K562 (cell line): ENCODE measurements at regions not wholly inside any gene's neighbourhood (a gene's known extent, or its start where the extent isn't known, plus 50 kb on each side); places are given as distances from the start of the nearest gene placed in this dataset.

Experiments
- LCOR ChIP-seq: sonication (generic); formaldehyde crosslinking; IDR thresholded peaks from 2 replicates; pipeline ENCODE4 v1.8.0; 2022; ENCODE audit warnings: mild to moderate bottlenecking, missing genetic modification reagents
- LEF1 ChIP-seq: fragments of 450-650 bp; IDR thresholded peaks from 2 replicates; pipeline ENCODE4 v1.6.1; 2016; ENCODE audit warnings: mild to moderate bottlenecking
- POLR2AphosphoS5 ChIP-seq: IDR thresholded peaks from 2 replicates; pipeline ENCODE4 v1.6.1; 2011; ENCODE audit warnings: mild to moderate bottlenecking, low read depth, low read length, moderate library complexity; ENCODE audit not compliant: control insufficient read depth, insufficient read depth
- PRMT5 ChIP-seq: sonication (generic); formaldehyde crosslinking; IDR thresholded peaks from 2 replicates; pipeline ENCODE4 v1.5.0; 2020; ENCODE audit warnings: missing genetic modification reagents
- RFX7 ChIP-seq: fragments of 250-450 bp; sonication (Bioruptor Pico); IDR thresholded peaks from 2 replicates; pipeline ENCODE4 v1.5.1; 2021; ENCODE audit warnings: mild to moderate bottlenecking
- YBX1 ChIP-seq: fragments of 450-650 bp; IDR thresholded peaks from 2 replicates; pipeline ENCODE4 v1.7.1; 2016; ENCODE audit warnings: mild to moderate bottlenecking
- TF ChIP-seq, protein P1 (sequence below), 2 experiments: fragments of 450-650 bp; IDR thresholded peaks; 2 replicates each; pipeline ENCODE4 v1.6.1; 2016; ENCODE audit warnings: mild to moderate bottlenecking in 2 of 2, borderline replicate concordance in 1 of 2, low read depth in 1 of 2, moderate library complexity in 1 of 2
- TF ChIP-seq, protein P2 (sequence below): IDR thresholded peaks from 2 replicates; pipeline ENCODE4 v1.6.1; 2011; ENCODE audit not compliant: insufficient read length; ENCODE audit errors: extremely low read depth
- TF ChIP-seq, protein P3 (sequence below): fragments of 450-650 bp; IDR thresholded peaks from 2 replicates; pipeline ENCODE4 v1.6.1; 2016
- TF ChIP-seq, protein P4 (sequence below): sonication (generic); formaldehyde crosslinking; IDR thresholded peaks from 2 replicates; pipeline ENCODE4 v1.9.0; 2022; ENCODE audit warnings: mild to moderate bottlenecking, missing genetic modification reagents
- TF ChIP-seq, protein P5 (sequence below): fragments of 250-450 bp; sonication (Bioruptor Pico); IDR thresholded peaks from 2 replicates; pipeline ENCODE4 v1.4.0; 2020; ENCODE audit warnings: borderline replicate concordance
- TF ChIP-seq, protein P6 (sequence below): sonication (generic); IDR thresholded peaks from 2 replicates; pipeline ENCODE4 v1.6.1; 2016

DNA sequence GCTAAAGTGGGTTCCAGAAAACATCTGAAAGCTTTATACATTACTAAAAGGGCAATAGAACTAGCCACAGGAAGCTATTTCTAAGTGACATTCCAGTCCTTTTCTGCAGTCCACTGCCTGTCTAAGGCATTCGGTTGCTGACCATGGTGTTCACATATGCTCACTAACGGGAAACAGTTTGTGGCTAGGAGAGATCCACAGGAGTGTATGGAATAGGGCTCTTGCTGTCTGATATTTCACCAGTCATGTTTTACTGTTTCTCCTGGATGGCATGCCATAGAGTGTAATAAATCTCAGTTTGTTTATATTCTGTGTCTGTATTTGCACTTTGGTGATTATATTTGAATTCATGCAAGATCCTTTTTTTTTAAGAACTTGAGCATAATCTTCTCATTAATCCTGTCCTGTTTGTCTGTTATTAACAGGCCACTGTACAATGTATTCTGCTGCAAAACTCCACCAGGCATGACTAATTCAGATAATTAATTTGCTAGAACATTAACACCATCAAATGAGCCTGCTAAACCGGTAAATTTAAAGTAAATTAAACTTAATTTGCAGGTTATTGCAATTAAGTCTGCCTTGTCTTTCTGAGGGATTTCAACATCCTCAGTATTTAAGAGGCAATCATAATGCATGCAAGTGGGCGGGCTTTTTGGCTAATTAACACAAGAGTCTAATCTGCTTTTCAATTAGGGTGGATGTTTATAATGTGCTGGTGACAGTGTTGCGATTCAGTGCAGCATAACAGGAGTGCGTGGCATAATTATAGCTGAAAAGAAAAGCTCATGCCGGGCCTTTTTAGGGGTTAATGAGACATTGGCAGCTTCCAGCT is 201.3 kb downstream of the POU4F1 start (continued):
- TF ChIP-seq, protein P1, sequence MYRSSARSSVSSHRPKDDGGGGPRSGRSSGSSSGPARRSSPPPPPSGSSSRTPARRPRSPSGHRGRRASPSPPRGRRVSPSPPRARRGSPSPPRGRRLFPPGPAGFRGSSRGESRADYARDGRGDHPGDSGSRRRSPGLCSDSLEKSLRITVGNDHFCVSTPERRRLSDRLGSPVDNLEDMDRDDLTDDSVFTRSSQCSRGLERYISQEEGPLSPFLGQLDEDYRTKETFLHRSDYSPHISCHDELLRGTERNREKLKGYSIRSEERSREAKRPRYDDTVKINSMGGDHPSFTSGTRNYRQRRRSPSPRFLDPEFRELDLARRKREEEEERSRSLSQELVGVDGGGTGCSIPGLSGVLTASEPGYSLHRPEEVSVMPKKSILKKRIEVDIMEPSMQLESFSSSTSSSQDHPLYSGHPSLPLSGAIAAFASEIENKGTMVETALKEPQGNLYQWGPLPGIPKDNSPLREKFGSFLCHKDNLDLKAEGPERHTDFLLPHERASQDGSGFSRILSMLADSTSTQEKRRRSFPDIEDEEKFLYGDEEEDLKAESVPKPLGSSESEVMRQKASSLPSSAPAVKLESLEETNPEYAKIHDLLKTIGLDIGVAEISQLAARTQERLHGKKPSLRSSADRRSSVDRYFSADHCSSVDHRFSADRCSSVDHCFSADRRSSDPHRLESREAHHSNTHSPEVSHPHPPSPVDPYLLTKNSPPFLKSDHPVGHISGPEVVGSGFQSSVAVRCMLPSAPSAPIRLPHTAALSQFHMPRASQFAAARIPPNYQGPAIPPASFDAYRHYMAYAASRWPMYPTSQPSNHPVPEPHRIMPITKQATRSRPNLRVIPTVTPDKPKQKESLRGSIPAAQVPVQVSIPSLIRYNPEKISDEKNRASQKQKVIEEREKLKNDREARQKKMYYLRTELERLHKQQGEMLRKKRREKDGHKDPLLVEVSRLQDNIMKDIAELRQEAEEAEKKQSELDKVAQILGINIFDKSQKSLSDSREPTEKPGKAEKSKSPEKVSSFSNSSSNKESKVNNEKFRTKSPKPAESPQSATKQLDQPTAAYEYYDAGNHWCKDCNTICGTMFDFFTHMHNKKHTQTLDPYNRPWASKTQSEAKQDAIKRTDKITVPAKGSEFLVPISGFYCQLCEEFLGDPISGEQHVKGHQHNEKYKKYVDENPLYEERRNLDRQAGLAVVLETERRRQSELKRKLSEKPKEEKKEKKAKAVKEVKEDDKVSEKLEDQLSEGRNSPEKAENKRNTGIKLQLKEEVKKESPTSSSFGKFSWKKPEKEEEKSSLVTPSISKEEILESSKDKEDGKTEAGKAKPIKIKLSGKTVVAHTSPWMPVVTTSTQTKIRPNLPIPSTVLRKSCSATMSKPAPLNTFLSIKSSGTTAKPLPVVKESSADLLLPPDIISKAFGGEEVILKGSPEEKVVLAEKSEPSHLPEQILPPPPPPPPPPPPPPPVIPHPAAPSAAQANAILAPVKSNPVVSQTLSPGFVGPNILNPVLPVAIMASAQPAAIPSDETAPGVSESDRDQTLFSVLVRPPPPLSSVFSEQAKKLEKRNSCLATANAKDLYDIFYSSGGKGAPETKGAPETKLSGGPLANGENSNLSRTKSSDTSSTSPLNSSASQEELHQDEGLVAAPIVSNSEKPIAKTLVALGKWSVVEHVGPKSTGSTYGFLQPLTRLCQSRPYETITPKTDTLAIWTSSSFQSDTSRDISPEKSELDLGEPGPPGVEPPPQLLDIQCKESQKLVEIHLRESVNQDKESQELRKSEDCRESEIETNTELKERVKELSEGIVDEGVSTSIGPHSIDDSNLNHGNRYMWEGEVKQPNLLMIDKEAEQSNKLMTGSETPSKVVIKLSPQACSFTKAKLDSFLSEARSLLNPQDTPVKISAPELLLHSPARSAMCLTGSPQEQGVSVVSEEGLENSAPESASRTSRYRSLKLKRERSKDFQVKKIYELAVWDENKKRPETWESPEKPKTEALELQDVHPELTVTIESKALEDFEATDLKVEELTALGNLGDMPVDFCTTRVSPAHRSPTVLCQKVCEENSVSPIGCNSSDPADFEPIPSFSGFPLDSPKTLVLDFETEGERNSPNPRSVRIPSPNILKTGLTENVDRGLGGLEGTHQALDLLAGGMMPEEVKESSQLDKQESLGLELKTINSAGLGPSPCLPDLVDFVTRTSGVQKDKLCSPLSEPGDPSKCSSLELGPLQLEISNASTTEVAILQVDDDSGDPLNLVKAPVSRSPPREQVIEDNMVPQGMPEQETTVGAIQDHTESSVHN (IDR thresholded peaks at IDR 0.05; ENCODE audit: borderline replicate concordance in 1 of 2, low read depth in 1 of 2), result no peak
- TF ChIP-seq, protein P2, sequence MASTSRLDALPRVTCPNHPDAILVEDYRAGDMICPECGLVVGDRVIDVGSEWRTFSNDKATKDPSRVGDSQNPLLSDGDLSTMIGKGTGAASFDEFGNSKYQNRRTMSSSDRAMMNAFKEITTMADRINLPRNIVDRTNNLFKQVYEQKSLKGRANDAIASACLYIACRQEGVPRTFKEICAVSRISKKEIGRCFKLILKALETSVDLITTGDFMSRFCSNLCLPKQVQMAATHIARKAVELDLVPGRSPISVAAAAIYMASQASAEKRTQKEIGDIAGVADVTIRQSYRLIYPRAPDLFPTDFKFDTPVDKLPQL, result no peak
- TF ChIP-seq RFX7 (CRISPR knock-in tag), result no peak
- TF ChIP-seq LEF1, result no peak
- TF ChIP-seq, protein P3, sequence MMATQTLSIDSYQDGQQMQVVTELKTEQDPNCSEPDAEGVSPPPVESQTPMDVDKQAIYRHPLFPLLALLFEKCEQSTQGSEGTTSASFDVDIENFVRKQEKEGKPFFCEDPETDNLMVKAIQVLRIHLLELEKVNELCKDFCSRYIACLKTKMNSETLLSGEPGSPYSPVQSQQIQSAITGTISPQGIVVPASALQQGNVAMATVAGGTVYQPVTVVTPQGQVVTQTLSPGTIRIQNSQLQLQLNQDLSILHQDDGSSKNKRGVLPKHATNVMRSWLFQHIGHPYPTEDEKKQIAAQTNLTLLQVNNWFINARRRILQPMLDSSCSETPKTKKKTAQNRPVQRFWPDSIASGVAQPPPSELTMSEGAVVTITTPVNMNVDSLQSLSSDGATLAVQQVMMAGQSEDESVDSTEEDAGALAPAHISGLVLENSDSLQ, result no peak
- TF ChIP-seq LCOR (CRISPR knock-in tag), result no peak
- TF ChIP-seq PRMT5 (CRISPR knock-in tag), result no peak
- TF ChIP-seq, protein P4, sequence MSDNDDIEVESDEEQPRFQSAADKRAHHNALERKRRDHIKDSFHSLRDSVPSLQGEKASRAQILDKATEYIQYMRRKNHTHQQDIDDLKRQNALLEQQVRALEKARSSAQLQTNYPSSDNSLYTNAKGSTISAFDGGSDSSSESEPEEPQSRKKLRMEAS, result no peak
- TF ChIP-seq, protein P5, sequence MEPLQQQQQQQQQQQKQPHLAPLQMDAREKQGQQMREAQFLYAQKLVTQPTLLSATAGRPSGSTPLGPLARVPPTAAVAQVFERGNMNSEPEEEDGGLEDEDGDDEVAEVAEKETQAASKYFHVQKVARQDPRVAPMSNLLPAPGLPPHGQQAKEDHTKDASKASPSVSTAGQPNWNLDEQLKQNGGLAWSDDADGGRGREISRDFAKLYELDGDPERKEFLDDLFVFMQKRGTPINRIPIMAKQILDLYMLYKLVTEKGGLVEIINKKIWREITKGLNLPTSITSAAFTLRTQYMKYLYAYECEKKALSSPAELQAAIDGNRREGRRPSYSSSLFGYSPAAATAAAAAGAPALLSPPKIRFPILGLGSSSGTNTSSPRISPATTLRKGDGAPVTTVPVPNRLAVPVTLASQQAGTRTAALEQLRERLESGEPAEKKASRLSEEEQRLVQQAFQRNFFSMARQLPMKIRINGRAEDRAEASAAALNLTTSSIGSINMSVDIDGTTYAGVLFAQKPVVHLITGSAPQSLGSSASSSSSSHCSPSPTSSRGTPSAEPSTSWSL (CRISPR knock-in tag), result no peak
- TF ChIP-seq POLR2AphosphoS5, result no peak
- TF ChIP-seq, protein P6, sequence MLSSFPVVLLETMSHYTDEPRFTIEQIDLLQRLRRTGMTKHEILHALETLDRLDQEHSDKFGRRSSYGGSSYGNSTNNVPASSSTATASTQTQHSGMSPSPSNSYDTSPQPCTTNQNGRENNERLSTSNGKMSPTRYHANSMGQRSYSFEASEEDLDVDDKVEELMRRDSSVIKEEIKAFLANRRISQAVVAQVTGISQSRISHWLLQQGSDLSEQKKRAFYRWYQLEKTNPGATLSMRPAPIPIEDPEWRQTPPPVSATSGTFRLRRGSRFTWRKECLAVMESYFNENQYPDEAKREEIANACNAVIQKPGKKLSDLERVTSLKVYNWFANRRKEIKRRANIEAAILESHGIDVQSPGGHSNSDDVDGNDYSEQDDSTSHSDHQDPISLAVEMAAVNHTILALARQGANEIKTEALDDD, result no peak
- TF ChIP-seq YBX1, result no peak
